ENCODE measurements at regions not wholly inside any gene's neighbourhood (a gene's known extent, or its start where the extent isn't known, plus 50 kb on each side); places are given as distances from the start of the nearest gene placed in this dataset.

DNA sequence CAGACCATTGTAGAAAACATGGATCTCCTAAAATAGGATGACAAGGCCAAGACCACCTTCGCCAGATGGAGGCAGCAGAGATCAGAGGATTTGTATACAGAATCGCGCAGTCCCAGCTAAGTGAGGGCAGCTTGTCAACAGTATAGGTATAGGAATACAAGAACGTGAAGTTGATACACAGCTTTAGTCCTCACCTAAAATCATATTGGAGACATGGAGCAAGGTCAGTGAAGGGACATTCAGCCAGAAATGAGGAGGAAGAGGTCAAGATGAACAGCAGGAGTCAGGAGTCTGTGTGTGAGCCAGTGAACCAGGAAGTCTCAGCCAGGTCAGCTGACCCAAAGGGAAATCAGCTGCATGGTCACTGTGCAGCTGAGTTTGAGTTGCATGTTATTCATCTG is 263.4 kb upstream of the PRKCQ start:
- Histone ChIP-seq H3K18ac (ENCODE audit: low read depth in 1 of 2, low read length in 2 of 2) (no peak overlapping the region), H2BK12ac (ENCODE audit: low read length in 2 of 2) (no peak overlapping the region), H4K91ac (ENCODE audit: low read length) (no peak overlapping the region), H3K79me1 (replicated peaks; ENCODE audit: low read length, poor library complexity, severe bottlenecking) (no peaks in the 10 kb centered on the region), H3K27me3 (ENCODE audit: control insufficient read depth in 1 of 2, insufficient read depth in 1 of 2, low read length in 2 of 2) (no peaks in the 10 kb centered on the region), H2BK5ac (ENCODE audit: low read depth, low read length, poor library complexity, severe bottlenecking) (no peak overlapping the region), H4K8ac (ENCODE audit: low read length) (no peak overlapping the region), H3K4me1 (ENCODE audit: control insufficient read depth, insufficient read depth, low read depth, low read length) (no peaks in the 10 kb centered on the region), H2BK120ac (ENCODE audit: low read depth, low read length) (no peak overlapping the region), H3K27ac (ENCODE audit: low read length, poor library complexity, severe bottlenecking) (no peak overlapping the region), H3K14ac (ENCODE audit: low read length in 2 of 2) (no peak overlapping the region), H2AFZ (ENCODE audit: low read depth, low read length) (no peak overlapping the region), H3K4me2 (ENCODE audit: low read length, poor library complexity, severe bottlenecking) (no peak overlapping the region), H3K4ac (ENCODE audit: low read depth in 1 of 2, low read length in 2 of 2) (no peak overlapping the region), H2AK5ac (ENCODE audit: low read length, severe bottlenecking) (no peak overlapping the region), H3K4me3 (ENCODE audit: insufficient read depth in 1 of 2, low read depth in 1 of 2, low read length in 2 of 2) (no peak overlapping the region), H3K9ac (ENCODE audit: low read length) (no peak overlapping the region), H3K36me3 (ENCODE audit: control insufficient read depth in 1 of 2, insufficient read depth in 2 of 2, low read depth in 1 of 2, low read length in 2 of 2) (no peaks in the 10 kb centered on the region), H2BK15ac (ENCODE audit: low read depth, poor library complexity, severe bottlenecking) (no peak overlapping the region), H3K23ac (ENCODE audit: low read length in 2 of 2) (no peak overlapping the region), H3K9me3 (ENCODE audit: control insufficient read depth, low read length) (no peaks in the 10 kb centered on the region)
- no peak for DNase-seq
- 88% methylated on average over 3 of the region's 4 CpGs for WGBS

DNA sequence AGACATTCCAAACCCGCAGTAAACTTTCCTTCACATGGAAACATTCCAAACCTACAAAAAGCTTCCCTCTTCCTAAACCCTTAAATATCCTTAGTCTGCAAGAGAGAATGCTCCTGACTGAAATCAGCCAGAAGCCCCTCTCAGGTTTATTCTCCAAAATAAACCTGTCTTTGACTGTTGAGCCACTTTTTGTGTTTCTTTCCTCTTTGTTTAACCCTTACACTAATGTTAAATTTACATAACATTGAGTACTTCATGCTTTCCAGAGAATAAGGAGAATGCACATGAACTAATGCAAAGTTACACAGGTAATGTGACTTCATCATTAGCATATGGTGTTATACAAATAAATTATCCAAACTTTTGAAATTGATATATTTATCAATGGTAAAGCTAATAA is 262.6 kb upstream of the PRKCQ start:
- H3K4me2 ChIP-seq (ENCODE audit: low read length, poor library complexity, severe bottlenecking), result no peak overlapping the region
- H3K4ac ChIP-seq (ENCODE audit: low read depth in 1 of 2, low read length in 2 of 2), result no peak overlapping the region
- no peak overlapping the region for H3K18ac ChIP-seq (ENCODE audit: low read depth in 1 of 2, low read length in 2 of 2)
- H3K27me3 ChIP-seq (ENCODE audit: control insufficient read depth in 1 of 2, insufficient read depth in 1 of 2, low read length in 2 of 2), result no peaks in the 10 kb centered on the region
- no peaks in the 10 kb centered on the region for H3K79me1 ChIP-seq (replicated peaks; ENCODE audit: low read length, poor library complexity, severe bottlenecking)
- H2BK5ac ChIP-seq (ENCODE audit: low read depth, low read length, poor library complexity, severe bottlenecking), result no peak overlapping the region
- H3K14ac ChIP-seq (ENCODE audit: low read length in 2 of 2), result no peak overlapping the region
- no peak overlapping the region for H3K23ac ChIP-seq (ENCODE audit: low read length in 2 of 2)
- WGBS, result 87% methylated on average over 1 of the region's 1 CpG
- no peak overlapping the region for H2AFZ ChIP-seq (ENCODE audit: low read depth, low read length)
- no peak overlapping the region for H3K9ac ChIP-seq (ENCODE audit: low read length)
- H2AK5ac ChIP-seq (ENCODE audit: low read length, severe bottlenecking), result no peak overlapping the region
- no peaks in the 10 kb centered on the region for H3K36me3 ChIP-seq (ENCODE audit: control insufficient read depth in 1 of 2, insufficient read depth in 2 of 2, low read depth in 1 of 2, low read length in 2 of 2)
- no peak overlapping the region for H4K91ac ChIP-seq (ENCODE audit: low read length)
- H3K4me1 ChIP-seq (ENCODE audit: control insufficient read depth, insufficient read depth, low read depth, low read length), result no peaks in the 10 kb centered on the region
- no peak overlapping the region for H2BK15ac ChIP-seq (ENCODE audit: low read depth, poor library complexity, severe bottlenecking)
- H3K27ac ChIP-seq (ENCODE audit: low read length, poor library complexity, severe bottlenecking), result no peak overlapping the region
- no peaks in the 10 kb centered on the region for H3K9me3 ChIP-seq (ENCODE audit: control insufficient read depth, low read length)
- DNase-seq, result no peak
- no peak overlapping the region for H2BK120ac ChIP-seq (ENCODE audit: low read depth, low read length)
- no peak overlapping the region for H4K8ac ChIP-seq (ENCODE audit: low read length)
- no peak overlapping the region for H3K4me3 ChIP-seq (ENCODE audit: insufficient read depth in 1 of 2, low read depth in 1 of 2, low read length in 2 of 2)
- no peak overlapping the region for H2BK12ac ChIP-seq (ENCODE audit: low read length in 2 of 2)

DNA sequence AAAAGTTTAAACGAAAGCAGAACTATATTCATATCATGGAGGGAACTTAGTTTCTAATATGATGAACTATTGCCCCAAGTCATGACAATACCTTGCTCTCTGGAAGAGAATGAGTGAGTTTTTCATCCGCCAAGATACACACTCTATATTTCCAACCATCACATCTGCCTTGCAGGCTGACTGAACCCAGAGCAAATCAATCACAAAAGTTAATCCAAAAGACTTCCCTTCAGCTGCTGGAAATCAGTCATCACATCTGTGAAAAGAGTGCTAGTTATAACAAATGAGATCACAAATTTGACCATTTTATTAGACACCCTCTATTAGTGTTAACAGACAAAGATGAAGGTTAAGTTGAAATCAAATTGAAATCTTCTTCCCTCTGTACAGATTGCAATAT is 261.7 kb upstream of the PRKCQ start:
- H3K14ac ChIP-seq (ENCODE audit: low read length in 2 of 2), result no peak overlapping the region
- H3K4me2 ChIP-seq (ENCODE audit: low read length, poor library complexity, severe bottlenecking), result no peak overlapping the region
- no peaks in the 10 kb centered on the region for H3K4me1 ChIP-seq (ENCODE audit: control insufficient read depth, insufficient read depth, low read depth, low read length)
- H3K27me3 ChIP-seq (ENCODE audit: control insufficient read depth in 1 of 2, insufficient read depth in 1 of 2, low read length in 2 of 2), result no peaks in the 10 kb centered on the region
- H3K36me3 ChIP-seq (ENCODE audit: control insufficient read depth in 1 of 2, insufficient read depth in 2 of 2, low read depth in 1 of 2, low read length in 2 of 2), result no peaks in the 10 kb centered on the region
- H2BK12ac ChIP-seq (ENCODE audit: low read length in 2 of 2), result no peak overlapping the region
- no peak overlapping the region for H3K9ac ChIP-seq (ENCODE audit: low read length)
- H4K91ac ChIP-seq (ENCODE audit: low read length), result no peak overlapping the region
- H3K27ac ChIP-seq (ENCODE audit: low read length, poor library complexity, severe bottlenecking), result no peak overlapping the region
- DNase-seq, result no peak
- H3K23ac ChIP-seq (ENCODE audit: low read length in 2 of 2), result no peak overlapping the region
- no peaks in the 10 kb centered on the region for H3K79me1 ChIP-seq (replicated peaks; ENCODE audit: low read length, poor library complexity, severe bottlenecking)
- H3K18ac ChIP-seq (ENCODE audit: low read depth in 1 of 2, low read length in 2 of 2), result no peak overlapping the region
- no peak overlapping the region for H2BK120ac ChIP-seq (ENCODE audit: low read depth, low read length)
- H2BK5ac ChIP-seq (ENCODE audit: low read depth, low read length, poor library complexity, severe bottlenecking), result no peak overlapping the region
- H3K4me3 ChIP-seq (ENCODE audit: insufficient read depth in 1 of 2, low read depth in 1 of 2, low read length in 2 of 2), result no peak overlapping the region
- 100% methylated on average over 2 of the region's 2 CpGs for WGBS
- H4K8ac ChIP-seq (ENCODE audit: low read length), result no peak overlapping the region
- H2BK15ac ChIP-seq (ENCODE audit: low read depth, poor library complexity, severe bottlenecking), result no peak overlapping the region
- H3K9me3 ChIP-seq (ENCODE audit: control insufficient read depth, low read length), result no peaks in the 10 kb centered on the region
- no peak overlapping the region for H2AK5ac ChIP-seq (ENCODE audit: low read length, severe bottlenecking)
- H3K4ac ChIP-seq (ENCODE audit: low read depth in 1 of 2, low read length in 2 of 2), result no peak overlapping the region
- H2AFZ ChIP-seq (ENCODE audit: low read depth, low read length), result no peak overlapping the region

- H3K4me1 ChIP-seq (ENCODE audit: control insufficient read depth, insufficient read depth, low read depth, low read length), result no peaks in the 10 kb centered on the region
- H3K4ac ChIP-seq (ENCODE audit: low read depth in 1 of 2, low read length in 2 of 2), result no peak overlapping the region
- no peak overlapping the region for H2AFZ ChIP-seq (ENCODE audit: low read depth, low read length)
- H4K91ac ChIP-seq (ENCODE audit: low read length), result no peak overlapping the region
- H3K27ac ChIP-seq (ENCODE audit: low read length, poor library complexity, severe bottlenecking), result no peak overlapping the region
- no peaks in the 10 kb centered on the region for H3K9me3 ChIP-seq (ENCODE audit: control insufficient read depth, low read length)
- H3K9ac ChIP-seq (ENCODE audit: low read length), result peak overlapping the region; percentile 33
- H2AK5ac ChIP-seq (ENCODE audit: low read length, severe bottlenecking), result no peak overlapping the region
- no peak overlapping the region for H3K4me3 ChIP-seq (ENCODE audit: insufficient read depth in 1 of 2, low read depth in 1 of 2, low read length in 2 of 2)
- no peak overlapping the region for H2BK15ac ChIP-seq (ENCODE audit: low read depth, poor library complexity, severe bottlenecking)
- no peaks in the 10 kb centered on the region for H3K79me1 ChIP-seq (replicated peaks; ENCODE audit: low read length, poor library complexity, severe bottlenecking)
- H2BK12ac ChIP-seq (ENCODE audit: low read length in 2 of 2), result peak overlapping the region in 1 of 2 experiments; percentile 42
- H3K4me2 ChIP-seq (ENCODE audit: low read length, poor library complexity, severe bottlenecking), result no peak overlapping the region
- no peak overlapping the region for H3K18ac ChIP-seq (ENCODE audit: low read depth in 1 of 2, low read length in 2 of 2)
- H3K14ac ChIP-seq (ENCODE audit: low read length in 2 of 2), result no peak overlapping the region
- H4K8ac ChIP-seq (ENCODE audit: low read length), result no peak overlapping the region
- WGBS, result 13% methylated on average over 2 of the region's 2 CpGs
- DNase-seq, result peak; percentile 68
- no peaks in the 10 kb centered on the region for H3K27me3 ChIP-seq (ENCODE audit: control insufficient read depth in 1 of 2, insufficient read depth in 1 of 2, low read length in 2 of 2)
- no peak overlapping the region for H2BK120ac ChIP-seq (ENCODE audit: low read depth, low read length)
- H2BK5ac ChIP-seq (ENCODE audit: low read depth, low read length, poor library complexity, severe bottlenecking), result no peak overlapping the region
- H3K36me3 ChIP-seq (ENCODE audit: control insufficient read depth in 1 of 2, insufficient read depth in 2 of 2, low read depth in 1 of 2, low read length in 2 of 2), result no peaks in the 10 kb centered on the region
- no peak overlapping the region for H3K23ac ChIP-seq (ENCODE audit: low read length in 2 of 2)
Measured at GRCh38 chr10:6840766-6841165, 260.7 kb upstream of the PRKCQ start.

Measured in mesenchymal stem cell (in vitro differentiated cells and primary cell).